Colonic mucosa (tissue), 4 donors: ENCODE measurements at regions not wholly inside any gene's neighbourhood (a gene's known extent, or its start where the extent isn't known, plus 50 kb on each side); places are given as distances from the start of the nearest gene placed in this dataset.

Experiments
- DNase-seq: peaks from one replicate; pipeline ENCODE4 v3.0.0-alpha.2; 2020
- H3K27ac ChIP-seq: fragments of 200-600 bp; one replicate; pipeline ENCODE4 v1.8.0; 2021
- H3K27me3 ChIP-seq: fragments of 200-600 bp; one replicate; pipeline ENCODE4 v1.8.0; 2021
- H3K36me3 ChIP-seq: fragments of 200-600 bp; one replicate; pipeline ENCODE4 v1.8.0; 2021
- H3K4me1 ChIP-seq: fragments of 200-600 bp; one replicate; pipeline ENCODE4 v1.8.0; 2021; ENCODE audit warnings: mild to moderate bottlenecking
- H3K4me3 ChIP-seq: fragments of 200-600 bp; one replicate; pipeline ENCODE4 v1.8.0; 2021
- H3K9ac ChIP-seq, 2 donors: one replicate each; pipeline ENCODE4 v1.7.0; 2013; ENCODE audit warnings: control low read depth in 2 of 2, low read depth in 2 of 2, low read length in 2 of 2
- H3K9me3 ChIP-seq: fragments of 200-600 bp; one replicate; pipeline ENCODE4 v1.8.0; 2021
- intact Hi-C: fragments of 100-400 bp; cut with DNase I; formaldehyde crosslinking; loops from one replicate; pipeline ENCODE4 v1.14.1; 2022
- TF ChIP-seq, protein P1 (sequence below): fragments of 200-600 bp; IDR thresholded peaks from one replicate; pipeline ENCODE4 v1.8.0; 2022; ENCODE audit warnings: antibody characterized with exemption, mild to moderate bottlenecking
- donor health status: healthy.
- donor health status: DM: no; HTN: no; CAD: no.
- donor health status: DM: no; HTN: no; CAD: no.

DNA sequence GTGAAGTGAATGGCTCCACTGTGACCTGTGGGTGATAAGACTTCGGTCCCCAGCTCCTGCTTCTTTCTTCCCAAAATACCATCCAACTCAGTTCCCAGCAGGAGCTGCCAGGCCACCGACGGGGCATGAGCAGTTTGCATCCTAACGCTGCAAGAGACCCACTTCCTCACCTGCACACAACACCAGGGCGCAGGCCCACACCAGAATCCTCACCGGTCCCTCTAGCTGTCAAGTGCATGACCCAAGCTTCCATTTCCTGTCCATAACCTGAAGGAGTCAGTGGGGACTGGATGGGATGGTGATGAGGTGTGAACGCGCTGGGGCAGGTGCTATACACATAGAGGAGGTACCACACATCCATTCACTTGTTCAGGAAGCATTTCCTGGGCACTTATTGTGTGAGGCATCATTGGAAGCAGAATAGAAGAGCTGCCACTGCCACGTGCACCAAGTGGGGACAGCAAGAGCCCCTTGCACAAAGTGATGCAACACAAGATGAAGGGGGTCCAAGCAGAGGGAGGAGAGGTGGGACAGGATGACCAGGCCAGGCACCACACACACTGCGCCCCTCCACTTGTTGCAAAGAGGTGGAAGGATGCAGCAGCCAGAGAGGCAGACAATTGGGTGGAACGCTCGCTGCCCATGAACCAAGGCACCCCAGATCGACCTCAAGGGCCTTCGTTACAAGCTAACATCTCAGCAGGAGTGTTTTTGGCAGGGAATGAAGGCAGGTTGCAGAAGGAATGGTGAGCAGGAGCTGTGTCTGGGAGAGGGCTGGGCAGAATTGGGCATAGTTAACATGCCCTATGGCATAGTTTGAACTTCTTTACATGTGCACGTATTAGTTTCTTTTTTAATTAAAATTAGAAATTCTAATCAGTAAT is 605.8 kb upstream of the MGMT start:
- Histone ChIP-seq H3K4me1 (no peaks in the 10 kb centered on the region), H3K9ac (no peak overlapping the region), H3K27ac (no peak overlapping the region), H3K9me3 (no peaks in the 10 kb centered on the region), H3K27me3 (no peaks in the 10 kb centered on the region), H3K36me3 (no peaks in the 10 kb centered on the region), H3K4me3 (no peak overlapping the region)
- TF ChIP-seq, protein P1, sequence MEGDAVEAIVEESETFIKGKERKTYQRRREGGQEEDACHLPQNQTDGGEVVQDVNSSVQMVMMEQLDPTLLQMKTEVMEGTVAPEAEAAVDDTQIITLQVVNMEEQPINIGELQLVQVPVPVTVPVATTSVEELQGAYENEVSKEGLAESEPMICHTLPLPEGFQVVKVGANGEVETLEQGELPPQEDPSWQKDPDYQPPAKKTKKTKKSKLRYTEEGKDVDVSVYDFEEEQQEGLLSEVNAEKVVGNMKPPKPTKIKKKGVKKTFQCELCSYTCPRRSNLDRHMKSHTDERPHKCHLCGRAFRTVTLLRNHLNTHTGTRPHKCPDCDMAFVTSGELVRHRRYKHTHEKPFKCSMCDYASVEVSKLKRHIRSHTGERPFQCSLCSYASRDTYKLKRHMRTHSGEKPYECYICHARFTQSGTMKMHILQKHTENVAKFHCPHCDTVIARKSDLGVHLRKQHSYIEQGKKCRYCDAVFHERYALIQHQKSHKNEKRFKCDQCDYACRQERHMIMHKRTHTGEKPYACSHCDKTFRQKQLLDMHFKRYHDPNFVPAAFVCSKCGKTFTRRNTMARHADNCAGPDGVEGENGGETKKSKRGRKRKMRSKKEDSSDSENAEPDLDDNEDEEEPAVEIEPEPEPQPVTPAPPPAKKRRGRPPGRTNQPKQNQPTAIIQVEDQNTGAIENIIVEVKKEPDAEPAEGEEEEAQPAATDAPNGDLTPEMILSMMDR: no peak
- no peak for DNase-seq
- intact Hi-C loops: loop anchor here (5.0 kb wide), 1 partner anchor 229 kb away; no protein-coding TSS in a partner anchor

DNA sequence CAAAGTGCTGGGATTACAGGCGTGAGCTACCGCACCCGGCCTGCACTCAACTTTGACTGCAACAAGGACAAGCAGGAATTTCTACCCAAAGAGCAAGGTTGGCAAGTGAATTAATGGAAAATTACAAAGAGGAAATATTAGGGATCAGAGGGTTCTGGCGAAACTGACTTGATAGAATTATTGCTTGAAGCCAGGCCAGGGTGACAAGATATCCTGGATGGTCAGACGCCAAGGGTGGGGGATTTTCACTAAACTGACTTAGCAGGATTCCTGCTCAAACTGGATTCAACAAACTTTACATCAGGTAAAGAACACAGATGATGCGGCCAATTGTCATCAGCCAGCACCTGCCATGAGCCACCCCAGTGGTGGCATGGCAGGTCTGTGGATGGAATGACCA is 603.6 kb upstream of the MGMT start:
- no peaks in the 10 kb centered on the region for H3K9me3 ChIP-seq
- H3K36me3 ChIP-seq: no peaks in the 10 kb centered on the region
- no peaks in the 10 kb centered on the region for H3K27me3 ChIP-seq
- no peak for DNase-seq
- H3K4me1 ChIP-seq: no peaks in the 10 kb centered on the region
- H3K27ac ChIP-seq: no peak overlapping the region
- intact Hi-C loops: loop anchor here (5.0 kb wide), 1 partner anchor 231 kb away; no protein-coding TSS in a partner anchor
- TF ChIP-seq, protein P1: no peak
- no peak overlapping the region for H3K4me3 ChIP-seq
- H3K9ac ChIP-seq: no peak overlapping the region

DNA sequence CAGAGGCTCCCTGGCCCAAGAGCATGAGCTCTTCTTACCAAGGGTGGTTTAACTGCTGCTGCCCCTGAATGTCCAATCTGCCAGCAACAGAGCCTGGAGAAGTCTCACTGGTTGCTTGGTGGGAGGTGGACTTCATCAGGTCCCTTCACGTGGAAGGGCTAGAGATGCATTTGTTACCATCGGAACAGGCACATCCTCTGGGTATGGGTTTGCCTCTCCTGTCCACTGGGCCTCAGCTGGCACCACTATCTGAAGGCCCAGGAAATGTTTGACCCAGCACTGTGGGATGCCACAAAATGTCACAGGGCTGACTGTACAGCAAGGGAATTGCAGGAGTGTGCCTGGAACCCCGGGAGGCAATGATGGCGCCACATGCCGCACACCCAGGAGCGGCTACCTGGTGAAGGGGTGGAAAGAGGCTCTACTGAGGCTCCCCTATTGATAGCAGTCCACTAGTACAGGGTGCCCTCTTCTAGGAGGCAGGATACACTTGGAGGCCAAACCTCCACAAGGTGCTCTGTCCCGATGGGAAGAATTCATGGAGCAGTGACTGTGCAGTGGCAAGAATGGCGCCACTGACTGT is 603.1 kb upstream of the MGMT start:
- Histone ChIP-seq H3K27me3 (no peaks in the 10 kb centered on the region), H3K4me3 (no peak overlapping the region), H3K9ac (no peak overlapping the region), H3K9me3 (no peaks in the 10 kb centered on the region), H3K36me3 (no peaks in the 10 kb centered on the region), H3K27ac (no peak overlapping the region), H3K4me1 (no peaks in the 10 kb centered on the region)
- no peak for DNase-seq
- intact Hi-C loops: loop anchor here (5.0 kb wide), 1 partner anchor 232 kb away; no protein-coding TSS in a partner anchor
- TF ChIP-seq, protein P1: no peak

DNA sequence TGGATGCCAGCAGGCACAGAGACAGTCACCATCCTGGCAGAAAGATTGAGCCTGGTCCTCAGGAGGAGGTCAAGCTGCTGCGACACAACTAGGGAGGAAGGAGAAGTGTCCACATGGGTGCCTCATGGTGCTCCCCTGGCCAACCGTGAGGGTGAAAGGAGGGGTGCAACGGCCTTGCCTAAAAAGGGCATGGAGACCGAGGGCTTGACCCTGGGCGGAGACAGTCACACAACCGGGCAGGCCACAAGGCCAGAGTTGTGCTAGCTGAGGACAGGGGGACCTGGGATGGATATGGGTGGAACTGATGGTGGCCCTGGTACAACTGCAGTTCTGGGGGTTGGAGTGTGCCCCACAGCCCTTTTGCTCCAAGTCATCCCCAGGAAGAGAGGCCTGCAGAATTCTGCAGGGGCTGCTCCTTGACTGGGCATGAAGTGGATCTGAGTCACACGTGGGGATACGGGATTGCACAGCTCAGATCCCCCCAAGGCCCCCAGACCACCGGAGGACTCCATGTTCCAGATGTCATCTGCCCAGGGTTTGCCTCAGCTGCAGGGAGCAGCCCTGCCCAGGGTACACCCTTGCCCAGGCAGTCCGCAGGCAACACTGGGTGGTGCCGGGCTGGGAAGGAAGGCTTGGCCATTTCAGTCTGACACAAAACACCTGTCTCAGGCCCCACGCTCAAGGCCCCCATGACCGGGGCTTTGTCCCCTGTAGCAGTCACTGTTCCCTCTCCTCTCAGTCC is 602.3 kb upstream of the MGMT start:
- Histone ChIP-seq H3K36me3 (no peaks in the 10 kb centered on the region), H3K4me1 (no peaks in the 10 kb centered on the region), H3K27me3 (no peaks in the 10 kb centered on the region), H3K27ac (no peak overlapping the region), H3K4me3 (no peak overlapping the region), H3K9me3 (no peaks in the 10 kb centered on the region), H3K9ac (no peak overlapping the region)
- intact Hi-C loops: loop anchor here (5.0 kb wide), 1 partner anchor 232 kb away; no protein-coding TSS in a partner anchor
- DNase-seq: no peak
- TF ChIP-seq, protein P1: no peak

DNA sequence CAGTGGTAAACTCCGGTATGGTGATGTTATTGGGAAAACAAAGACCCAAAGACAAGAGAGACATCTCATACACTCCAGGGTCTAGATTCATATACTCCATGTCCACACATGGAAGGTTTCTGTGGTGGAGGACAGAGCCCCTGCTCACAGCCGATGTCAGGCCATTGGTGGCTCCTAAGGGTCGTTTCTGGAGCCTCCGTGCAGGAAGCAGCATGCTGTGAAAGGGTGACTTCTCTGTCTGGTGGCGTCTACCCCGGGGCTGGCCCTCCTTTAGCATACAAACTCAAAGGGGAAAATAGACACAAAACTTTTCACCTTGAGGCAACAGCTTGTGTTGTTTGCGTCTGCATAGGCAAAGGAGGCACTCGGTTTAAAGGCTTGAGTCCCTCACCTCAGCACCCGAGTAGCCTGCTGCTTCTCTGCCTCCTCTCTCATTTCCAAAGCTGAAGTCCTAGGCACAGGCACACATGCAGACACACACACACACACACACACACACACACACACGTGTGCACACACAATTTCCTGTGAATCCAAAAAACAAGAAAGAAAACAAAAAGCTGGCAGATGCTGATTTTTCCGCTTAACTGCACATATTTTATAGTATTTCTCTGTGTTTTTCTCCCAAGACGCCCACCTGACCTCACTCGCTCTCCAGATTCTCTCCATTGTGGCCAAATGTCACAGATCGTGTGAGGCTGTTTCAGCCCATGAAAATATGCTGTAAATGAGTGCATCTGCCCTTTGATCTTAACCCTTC is 601.4 kb upstream of the MGMT start:
- intact Hi-C loops: no loop called here
- no peak overlapping the region for H3K9ac ChIP-seq
- H3K9me3 ChIP-seq: no peaks in the 10 kb centered on the region
- no peak overlapping the region for H3K27ac ChIP-seq
- TF ChIP-seq, protein P1: no peak
- no peaks in the 10 kb centered on the region for H3K4me1 ChIP-seq
- H3K4me3 ChIP-seq: no peak overlapping the region
- no peaks in the 10 kb centered on the region for H3K27me3 ChIP-seq
- no peak for DNase-seq
- no peaks in the 10 kb centered on the region for H3K36me3 ChIP-seq
